H1 (cell line): ENCODE measurements at regions not wholly inside any gene's neighbourhood (a gene's known extent, or its start where the extent isn't known, plus 50 kb on each side); places are given as distances from the start of the nearest gene placed in this dataset.

Experiments used
- CTCF ChIA-PET: fragments of 300-600 bp; sonication (Branson Sonifier 250); formaldehyde crosslinking; loops from one replicate; lab custom pipeline; 2021; ENCODE audit not compliant: partially characterized antibody; lab: Charles Lee
- POLR2A ChIA-PET: fragments of 300-600 bp; sonication (Branson Sonifier 250); formaldehyde crosslinking; loops from one replicate; lab custom pipeline; 2021; ENCODE audit warnings: inconsistent platforms; ENCODE audit not compliant: partially characterized antibody; lab: Charles Lee
- DNase-seq, 2 experiments: peaks; one replicate each; pipeline versions ENCODE4 v3.0.0 to v3.0.0-alpha.2; 2010 to 2022; ENCODE audit warnings: low spot score in 2 of 2, low read depth in 1 of 2, mixed read lengths in 1 of 2
- FAIRE-seq: peaks from 2 replicates; lab custom pipeline; 2011; peaks lifted over from hg19 to GRCh38; lab: Jason Lieb, UNC
- H2AFZ ChIP-seq: 2 replicates; pipeline ENCODE4 v1.8.1; 2012; ENCODE audit warnings: low read length, inconsistent platforms
- H2AK5ac ChIP-seq: 2 replicates; pipeline ENCODE4 v1.6.1; 2013; ENCODE audit warnings: low read depth, low read length
- H2BK120ac ChIP-seq: replicated peaks from 2 replicates; pipeline ENCODE3; 2013; ENCODE audit warnings: low read depth, low read length, inconsistent platforms
- H2BK12ac ChIP-seq: 2 replicates; pipeline ENCODE4 v1.6.1; 2013; ENCODE audit warnings: low read depth, low read length
- H2BK15ac ChIP-seq: 2 replicates; pipeline ENCODE4 v1.6.1; 2013; ENCODE audit warnings: low read length
- H2BK20ac ChIP-seq: 2 replicates; pipeline ENCODE4 v1.6.1; 2013; ENCODE audit warnings: low read length
- H2BK5ac ChIP-seq: 2 replicates; pipeline ENCODE4 v1.6.1; 2013; ENCODE audit warnings: low read depth, low read length
- H3K14ac ChIP-seq: 2 replicates; pipeline ENCODE4 v1.6.1; 2013; ENCODE audit warnings: inconsistent platforms; ENCODE audit not compliant: insufficient read length
- H3K18ac ChIP-seq: 2 replicates; pipeline ENCODE4 v1.6.1; 2013; ENCODE audit warnings: low read length; ENCODE audit errors: extremely low read depth
- H3K23ac ChIP-seq: 2 replicates; pipeline ENCODE4 v1.6.1; 2013; ENCODE audit warnings: inconsistent platforms; ENCODE audit not compliant: insufficient read length
- H3K23me2 ChIP-seq: 2 replicates; pipeline ENCODE4 v1.6.1; 2013; ENCODE audit warnings: low read depth, low read length
- H3K27ac ChIP-seq: 2 replicates; pipeline ENCODE4 v1.6.1; 2011; ENCODE audit warnings: low read depth, low read length, inconsistent platforms
- H3K27me3 ChIP-seq, 4 experiments: replicated peaks in 1 of 4; 1 replicate in 1 of 4; 2 replicates in 3 of 4; pipeline versions ENCODE4 v1.6.1 to v1.8.1; 2011 to 2013; ENCODE audit warnings: low read length in 3 of 4, mild to moderate bottlenecking in 3 of 4, inconsistent platforms in 2 of 4, mixed read lengths in 2 of 4, moderate library complexity in 1 of 4; ENCODE audit not compliant: control insufficient read depth in 3 of 4, insufficient read depth in 3 of 4; ENCODE audit errors: extremely low read depth in 1 of 4
- H3K36me3 ChIP-seq, 4 experiments: 2 replicates each; pipeline versions ENCODE4 v1.6.1 to v1.8.1; 2011 to 2013; ENCODE audit warnings: mild to moderate bottlenecking in 4 of 4, low read length in 3 of 4, moderate library complexity in 2 of 4, control low read depth in 1 of 4, inconsistent platforms in 1 of 4; ENCODE audit not compliant: insufficient read depth in 4 of 4, control insufficient read depth in 2 of 4
- H3K4ac ChIP-seq: replicated peaks from 2 replicates; pipeline ENCODE3; 2013; ENCODE audit warnings: low read length, low read depth, mixed read lengths, inconsistent platforms; ENCODE audit not compliant: insufficient read length
- H3K4me1 ChIP-seq, 4 experiments: replicated peaks in 1 of 4; 1 replicate in 1 of 4; 2 replicates in 3 of 4; pipeline versions ENCODE4 v1.6.1 to v1.8.1; 2011 to 2013; ENCODE audit warnings: low read length in 3 of 4, inconsistent platforms in 2 of 4, mixed read lengths in 1 of 4; ENCODE audit not compliant: insufficient read depth in 4 of 4, control insufficient read depth in 3 of 4
- H3K4me2 ChIP-seq, 2 experiments: 2 replicates each; pipeline versions ENCODE4 v1.6.1 to v1.8.1; 2011 to 2013; ENCODE audit warnings: low read depth in 2 of 2, low read length in 2 of 2, control low read depth in 1 of 2, inconsistent platforms in 1 of 2, mild to moderate bottlenecking in 1 of 2; ENCODE audit not compliant: insufficient read depth in 1 of 2
- H3K4me3 ChIP-seq, 4 experiments: fragments of 200-600, 300-600 bp in 1 of 4; sonication (generic), shearing (Covaris generic), sonication (Bioruptor Twin) in 1 of 4; 2 replicates each; pipeline versions ENCODE4 v1.5.1 to v1.8.1; 2011 to 2016; ENCODE audit warnings: low read length in 4 of 4, low read depth in 3 of 4, control low read depth in 2 of 4, inconsistent platforms in 2 of 4, mild to moderate bottlenecking in 2 of 4, mixed read lengths in 1 of 4, moderate library complexity in 1 of 4; ENCODE audit not compliant: insufficient read depth in 2 of 4; ENCODE audit errors: extremely low read depth in 1 of 4
- H3K56ac ChIP-seq: replicated peaks from 2 replicates; pipeline ENCODE3; 2013; ENCODE audit warnings: low read depth, mild to moderate bottlenecking, mixed read lengths, low read length, inconsistent platforms; ENCODE audit not compliant: insufficient read length
- H3K79me1 ChIP-seq: 2 replicates; pipeline ENCODE4 v1.6.1; 2013; ENCODE audit warnings: low read depth, low read length, control low read depth
- H3K79me2 ChIP-seq, 2 experiments: 2 replicates each; pipeline versions ENCODE4 v1.6.1 to v1.8.1; 2012 to 2013; ENCODE audit warnings: low read length in 2 of 2, mild to moderate bottlenecking in 2 of 2, inconsistent platforms in 1 of 2; ENCODE audit not compliant: insufficient read depth in 2 of 2, control insufficient read depth in 1 of 2
- H3K9ac ChIP-seq, 4 experiments: replicated peaks in 1 of 4; 1 replicate in 1 of 4; 2 replicates in 3 of 4; pipeline versions ENCODE4 v1.6.1 to v1.8.1; 2011 to 2013; ENCODE audit warnings: low read depth in 3 of 4, low read length in 3 of 4, control low read depth in 2 of 4, mild to moderate bottlenecking in 2 of 4, moderate library complexity in 2 of 4, inconsistent platforms in 1 of 4; ENCODE audit errors: extremely low read depth in 1 of 4
- H3K9me3 ChIP-seq, 2 experiments: 2 replicates each; pipeline versions ENCODE4 v1.6.1 to v1.8.1; 2012 to 2013; ENCODE audit warnings: mild to moderate bottlenecking in 2 of 2, moderate library complexity in 2 of 2, control low read depth in 1 of 2, inconsistent platforms in 1 of 2, low read depth in 1 of 2, low read length in 1 of 2, mixed read lengths in 1 of 2; ENCODE audit not compliant: insufficient read depth in 2 of 2
- H4K20me1 ChIP-seq, 2 experiments: replicated peaks in 1 of 2; 2 replicates each; pipeline versions ENCODE3 to v1.8.1; 2011 to 2013; ENCODE audit warnings: inconsistent platforms in 2 of 2, low read length in 2 of 2, mild to moderate bottlenecking in 1 of 2; ENCODE audit not compliant: insufficient read depth in 2 of 2, control insufficient read depth in 1 of 2
- H4K5ac ChIP-seq: 2 replicates; pipeline ENCODE4 v1.6.1; 2013; ENCODE audit warnings: low read length, low read depth, mixed read lengths, inconsistent platforms; ENCODE audit not compliant: insufficient read length
- H4K8ac ChIP-seq: 2 replicates; pipeline ENCODE4 v1.8.0; 2013; ENCODE audit warnings: mild to moderate bottlenecking, moderate library complexity, low read length, inconsistent platforms; ENCODE audit not compliant: insufficient read depth; ENCODE audit errors: extremely low read depth
- H4K91ac ChIP-seq: replicated peaks from 2 replicates; pipeline ENCODE3; 2013; ENCODE audit warnings: low read length, mixed read lengths, inconsistent platforms; ENCODE audit not compliant: insufficient read length
- ASH2L ChIP-seq: fragments of 200-600, 300-600 bp; sonication (generic); IDR thresholded peaks from one replicate; pipeline ENCODE4 v1.7.1; 2017; ENCODE audit warnings: low read length
- BRCA1 ChIP-seq: IDR thresholded peaks from 2 replicates; pipeline ENCODE4 v1.6.1; 2012; ENCODE audit warnings: low read depth, low read length, improper control_type of control experiment
- E2F6 ChIP-seq: IDR thresholded peaks from 2 replicates; pipeline ENCODE4 v1.6.1; 2012; ENCODE audit warnings: inconsistent platforms
- GTF2F1 ChIP-seq: IDR thresholded peaks from 2 replicates; pipeline ENCODE4 v1.6.1; 2012; ENCODE audit warnings: low read depth, low read length, improper control_type of control experiment, borderline replicate concordance
- MAX ChIP-seq: IDR thresholded peaks from 2 replicates; pipeline ENCODE4 v1.6.1; 2012; ENCODE audit warnings: inconsistent platforms
- RNF2 ChIP-seq: fragments of 200-900, 300-1000 bp; sonication (generic); IDR thresholded peaks from 2 replicates; pipeline ENCODE4 v1.7.1; 2016; ENCODE audit warnings: borderline replicate concordance, low read depth, mild to moderate bottlenecking, antibody characterized with exemption, low read length; ENCODE audit not compliant: poor library complexity, severe bottlenecking; ENCODE audit errors: missing control alignments
- SP2 ChIP-seq: IDR thresholded peaks from 2 replicates; pipeline ENCODE4 v1.6.1; 2012; ENCODE audit warnings: mild to moderate bottlenecking, low read length, inconsistent platforms
- TEAD4 ChIP-seq: IDR thresholded peaks from 2 replicates; pipeline ENCODE4 v1.6.1; 2012; ENCODE audit warnings: low read depth, low read length, inconsistent platforms, mixed read lengths

- Histone ChIP-seq H3K9me3 (no peaks in the 10 kb centered on the region), H4K5ac (no peak overlapping the region), H4K20me1 (no peaks in the 10 kb centered on the region), H3K4me1 (no peaks in the 10 kb centered on the region), H3K9ac (no peak overlapping the region), H3K79me2 (no peaks in the 10 kb centered on the region), H2AFZ (no peak overlapping the region), H2AK5ac (no peak overlapping the region), H2BK5ac (no peak overlapping the region), H3K36me3 (no peaks in the 10 kb centered on the region), H3K4me3 (no peak overlapping the region), H4K91ac (no peak overlapping the region), H3K4me2 (no peak overlapping the region), H2BK20ac (no peak overlapping the region), H2BK120ac (no peak overlapping the region), H3K14ac (no peak overlapping the region), H3K4ac (no peak overlapping the region), H2BK15ac (no peak overlapping the region), H3K56ac (no peak overlapping the region), H3K27ac (no peak overlapping the region), H3K18ac (no peak overlapping the region), H3K23me2 (no peaks in the 10 kb centered on the region), H4K8ac (no peak overlapping the region), H2BK12ac (no peak overlapping the region), H3K23ac (no peak overlapping the region), H3K79me1 (no peaks in the 10 kb centered on the region), H3K27me3 (no peaks in the 10 kb centered on the region)
- DNase-seq, result no peak
- FAIRE-seq, result no peak
- ChIA-PET CTCF (no interaction called here), POLR2A (interaction anchor here (1.5 kb wide), 1 partner anchor 174 kb away, joined by 3 read pairs; no protein-coding TSS in a partner anchor)
- no peak for TF ChIP-seq E2F6
- TF ChIP-seq ASH2L, result no peak
- no peak for TF ChIP-seq GTF2F1
- TF ChIP-seq BRCA1, result no peak
- TF ChIP-seq SP2, result no peak
- TF ChIP-seq RNF2, result no peak
- no peak for TF ChIP-seq MAX
- no peak for TF ChIP-seq TEAD4
Measured at GRCh38 chr13:42686165-42686564, 95.2 kb upstream of the FAM216B start.
